K562 (cell line): ENCODE measurements at regions not wholly inside any gene's neighbourhood (a gene's known extent, or its start where the extent isn't known, plus 50 kb on each side); places are given as distances from the start of the nearest gene placed in this dataset.

ENCODE experiments used
- FOSL1 ChIP-seq: fragments of 200-800 bp; sonication (Bioruptor generic); conservative IDR thresholded peaks from 2 replicates; pipeline ENCODE4 v1.6.1; 2016; ENCODE audit warnings: missing genetic modification characterization, missing compliant biosample characterization
- HES1 ChIP-seq: fragments of 450-650 bp; IDR thresholded peaks from 2 replicates; pipeline ENCODE4 v1.6.1; 2016; ENCODE audit warnings: low read depth, mild to moderate bottlenecking, moderate library complexity
- ZNF232 ChIP-seq: sonication (generic); formaldehyde crosslinking; IDR thresholded peaks from 2 replicates; pipeline ENCODE4 v1.8.0; 2022; ENCODE audit warnings: mild to moderate bottlenecking, missing genetic modification reagents
- TF ChIP-seq, protein P1 (sequence below), 2 experiments: fragments of 450-650 bp in 1 of 2; sonication (generic) in 1 of 2; formaldehyde crosslinking in 1 of 2; IDR thresholded peaks; 2 replicates each; pipeline versions ENCODE4 v1.7.1 to v1.9.0; 2016 to 2022; ENCODE audit warnings: inconsistent platforms in 1 of 2, mild to moderate bottlenecking in 1 of 2, missing genetic modification reagents in 1 of 2

- TF ChIP-seq HES1 (no peak), ZNF232 (CRISPR knock-in tag) (no peak), FOSL1 (tag) (peak; percentile 69)
- TF ChIP-seq, protein P1, sequence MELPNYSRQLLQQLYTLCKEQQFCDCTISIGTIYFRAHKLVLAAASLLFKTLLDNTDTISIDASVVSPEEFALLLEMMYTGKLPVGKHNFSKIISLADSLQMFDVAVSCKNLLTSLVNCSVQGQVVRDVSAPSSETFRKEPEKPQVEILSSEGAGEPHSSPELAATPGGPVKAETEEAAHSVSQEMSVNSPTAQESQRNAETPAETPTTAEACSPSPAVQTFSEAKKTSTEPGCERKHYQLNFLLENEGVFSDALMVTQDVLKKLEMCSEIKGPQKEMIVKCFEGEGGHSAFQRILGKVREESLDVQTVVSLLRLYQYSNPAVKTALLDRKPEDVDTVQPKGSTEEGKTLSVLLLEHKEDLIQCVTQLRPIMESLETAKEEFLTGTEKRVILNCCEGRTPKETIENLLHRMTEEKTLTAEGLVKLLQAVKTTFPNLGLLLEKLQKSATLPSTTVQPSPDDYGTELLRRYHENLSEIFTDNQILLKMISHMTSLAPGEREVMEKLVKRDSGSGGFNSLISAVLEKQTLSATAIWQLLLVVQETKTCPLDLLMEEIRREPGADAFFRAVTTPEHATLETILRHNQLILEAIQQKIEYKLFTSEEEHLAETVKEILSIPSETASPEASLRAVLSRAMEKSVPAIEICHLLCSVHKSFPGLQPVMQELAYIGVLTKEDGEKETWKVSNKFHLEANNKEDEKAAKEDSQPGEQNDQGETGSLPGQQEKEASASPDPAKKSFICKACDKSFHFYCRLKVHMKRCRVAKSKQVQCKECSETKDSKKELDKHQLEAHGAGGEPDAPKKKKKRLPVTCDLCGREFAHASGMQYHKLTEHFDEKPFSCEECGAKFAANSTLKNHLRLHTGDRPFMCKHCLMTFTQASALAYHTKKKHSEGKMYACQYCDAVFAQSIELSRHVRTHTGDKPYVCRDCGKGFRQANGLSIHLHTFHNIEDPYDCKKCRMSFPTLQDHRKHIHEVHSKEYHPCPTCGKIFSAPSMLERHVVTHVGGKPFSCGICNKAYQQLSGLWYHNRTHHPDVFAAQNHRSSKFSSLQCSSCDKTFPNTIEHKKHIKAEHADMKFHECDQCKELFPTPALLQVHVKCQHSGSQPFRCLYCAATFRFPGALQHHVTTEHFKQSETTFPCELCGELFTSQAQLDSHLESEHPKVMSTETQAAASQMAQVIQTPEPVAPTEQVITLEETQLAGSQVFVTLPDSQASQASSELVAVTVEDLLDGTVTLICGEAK (IDR thresholded peaks at IDR 0.05), result peak; percentile 48; the same call in 1 of the 2 replicates
- TF ChIP-seq, protein P1 (CRISPR knock-in tag; IDR thresholded peaks at IDR 0.05), result no peak
Observed at GRCh38 chr11:92045301-92045700, 179.3 kb upstream of the FAT3 start (continued).
